OCI-LY3 (cell line): ENCODE measurements at regions not wholly inside any gene's neighbourhood (a gene's known extent, or its start where the extent isn't known, plus 50 kb on each side); places are given as distances from the start of the nearest gene placed in this dataset.

Experiments
- CTCF ChIP-seq: fragments of 200-600, 300-600 bp; sonication (generic); IDR thresholded peaks from 2 replicates; pipeline ENCODE4 v1.5.1; 2014; ENCODE audit warnings: antibody characterized with exemption, low read length, low read depth
- EZH2phosphoT487 ChIP-seq: fragments of 200-600 bp; shearing (Covaris generic); IDR thresholded peaks from 2 replicates; pipeline ENCODE4 v1.6.1; 2018; ENCODE audit warnings: antibody characterized with exemption, mixed run types, low read depth

DNA sequence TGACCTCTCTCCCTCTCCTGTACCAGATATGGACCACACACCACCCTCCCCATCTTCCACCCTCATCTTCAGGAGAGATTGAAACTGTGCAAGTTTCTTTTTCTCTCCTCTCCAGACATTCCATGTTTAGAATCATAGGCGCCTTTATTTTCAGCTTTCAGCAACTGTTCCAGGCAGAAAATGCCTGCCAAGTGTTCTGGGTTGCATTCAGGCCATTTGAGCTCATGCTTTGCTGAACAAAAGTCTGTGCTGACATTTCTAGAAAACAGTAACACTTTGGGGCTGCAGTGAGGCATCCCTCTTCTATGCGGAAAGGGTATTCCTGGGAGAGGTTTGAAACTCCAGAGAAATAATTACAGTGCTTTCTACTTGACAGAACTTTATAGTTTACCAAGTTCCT lies 361.7 kb downstream of the GPAM start:
- TF ChIP-seq CTCF, result no peak
- TF ChIP-seq EZH2phosphoT487, result no peak
